GM21737 (cell line): ENCODE measurements at regions not wholly inside any gene's neighbourhood (a gene's known extent, or its start where the extent isn't known, plus 50 kb on each side); places are given as distances from the start of the nearest gene placed in this dataset.

Experiments
- ATAC-seq: cut with Tn5 transposase; IDR thresholded peaks from one replicate; pipeline ENCODE4 v1.9.1; 2021; ENCODE audit warnings: mild to moderate bottlenecking, moderate library complexity; ENCODE audit not compliant: unreplicated experiment

DNA sequence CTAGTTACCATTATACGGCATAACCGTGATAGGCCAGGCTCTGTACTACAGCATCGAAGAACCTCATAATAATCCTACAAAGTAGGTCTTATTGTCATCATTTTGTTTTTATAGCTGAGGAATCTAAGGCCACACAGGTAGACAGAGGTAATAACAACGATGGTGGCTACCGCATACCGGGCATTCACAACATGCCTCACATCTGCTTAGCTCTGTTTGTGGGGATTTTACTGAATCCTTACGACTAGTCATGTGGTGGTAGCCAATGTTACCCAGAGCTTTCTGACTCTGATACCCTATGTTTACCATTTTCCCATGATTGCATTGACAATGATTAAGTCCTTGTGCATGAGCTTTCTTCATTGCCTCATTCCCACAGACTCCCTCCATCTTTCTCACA lies 269.4 kb downstream of the TCF7L2 start:
- ATAC-seq, result no peak

DNA sequence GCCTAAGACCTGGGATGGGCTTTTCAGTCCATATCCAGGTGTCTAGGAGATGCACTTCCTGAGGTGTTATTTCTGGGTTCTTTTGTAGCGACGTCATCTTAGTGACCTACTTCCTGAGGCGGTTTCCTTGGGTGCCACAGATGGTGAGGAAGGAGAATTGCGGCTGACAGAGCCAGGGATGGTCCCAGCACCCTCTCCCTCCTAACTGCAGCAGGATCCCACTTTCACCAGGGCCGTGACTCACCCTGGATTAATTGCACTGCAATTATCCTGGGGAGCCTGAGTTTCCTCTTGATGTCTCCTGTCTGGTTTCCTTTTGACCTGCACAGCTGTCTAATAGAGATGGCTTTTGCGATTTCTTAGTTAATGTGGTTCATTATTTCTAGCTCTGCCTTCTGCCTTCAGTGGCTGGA lies 271.7 kb downstream of the TCF7L2 start:
- ATAC-seq, result no peak

DNA sequence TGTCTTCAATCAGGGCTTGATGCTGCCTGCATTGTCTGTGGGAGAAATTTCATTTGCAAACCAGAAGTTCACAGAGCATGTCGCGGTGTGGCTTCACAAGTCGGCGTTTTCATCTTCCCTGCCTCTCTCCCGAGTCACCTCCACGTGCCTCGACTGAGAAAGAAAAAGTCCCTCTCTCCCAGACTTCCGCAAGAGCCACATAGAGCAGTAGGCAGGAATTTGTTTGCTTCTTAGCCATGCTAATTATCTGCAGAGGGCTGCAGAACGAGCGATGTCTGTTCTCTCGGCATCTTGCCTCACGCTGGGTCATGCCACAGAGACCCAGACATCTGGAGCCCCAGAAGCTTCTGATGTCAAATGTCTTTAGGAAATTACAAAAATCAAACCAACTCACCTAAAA lies 272.2 kb downstream of the TCF7L2 start:
- ATAC-seq, result no peak

DNA sequence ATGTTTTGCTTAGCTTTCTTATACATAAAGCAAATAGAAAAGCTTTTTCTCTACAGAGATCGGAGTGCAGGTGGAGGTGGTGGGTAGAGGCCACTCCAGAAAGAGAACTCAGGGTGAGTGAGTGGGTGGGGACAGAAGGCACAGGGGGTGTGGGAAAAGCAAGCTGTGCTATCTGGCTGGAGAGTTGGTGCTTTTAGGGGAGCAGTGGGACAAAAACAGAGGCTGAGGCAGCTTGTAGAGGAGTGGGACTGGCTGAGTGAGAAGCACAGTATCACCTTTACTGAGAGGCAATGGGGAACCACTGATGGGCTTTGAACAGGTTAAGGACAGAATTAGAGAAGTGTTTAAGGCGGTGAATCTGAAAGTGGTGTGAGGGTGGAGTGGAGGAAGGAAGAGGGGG lies 275.3 kb downstream of the TCF7L2 start:
- ATAC-seq, result no peak

DNA sequence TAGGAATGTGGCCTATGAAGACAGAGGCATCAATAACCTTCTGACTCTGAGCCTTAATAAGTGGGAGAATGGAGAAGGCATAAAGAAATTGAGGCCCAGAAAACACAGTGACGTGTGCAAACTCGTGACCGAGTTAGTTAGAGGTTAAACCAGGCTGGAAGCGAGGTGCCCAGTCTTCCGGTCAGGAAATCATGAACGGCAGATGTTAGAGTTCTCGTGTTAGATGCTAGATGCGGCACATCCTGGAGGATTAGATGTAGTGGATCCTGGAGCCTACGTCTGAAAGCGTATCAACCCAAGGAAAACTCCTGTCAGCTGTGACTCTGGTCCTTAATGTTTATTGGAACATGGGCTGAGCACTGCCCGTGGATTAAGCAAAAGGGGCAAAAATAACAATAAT lies 275.9 kb downstream of the TCF7L2 start:
- no peak for ATAC-seq

DNA sequence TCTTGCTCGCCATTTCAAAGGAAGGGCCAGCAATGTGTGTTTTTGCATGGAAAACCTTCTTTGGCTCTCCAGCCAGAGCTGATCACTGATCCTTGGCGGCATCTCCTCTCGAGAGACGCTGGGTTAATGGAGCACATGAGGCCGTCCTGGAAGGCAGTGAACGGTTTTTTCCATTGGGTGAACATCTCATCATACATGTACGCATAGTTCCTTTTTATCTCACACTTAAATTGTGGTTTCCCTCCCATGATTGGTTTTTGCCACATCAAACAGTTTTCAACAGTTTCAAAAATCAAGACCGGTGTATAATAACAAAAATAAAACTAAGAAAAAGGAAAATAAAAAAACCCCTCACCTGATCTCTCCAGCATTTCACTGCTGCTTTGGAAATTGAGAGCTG lies 276.4 kb downstream of the TCF7L2 start:
- no peak for ATAC-seq

DNA sequence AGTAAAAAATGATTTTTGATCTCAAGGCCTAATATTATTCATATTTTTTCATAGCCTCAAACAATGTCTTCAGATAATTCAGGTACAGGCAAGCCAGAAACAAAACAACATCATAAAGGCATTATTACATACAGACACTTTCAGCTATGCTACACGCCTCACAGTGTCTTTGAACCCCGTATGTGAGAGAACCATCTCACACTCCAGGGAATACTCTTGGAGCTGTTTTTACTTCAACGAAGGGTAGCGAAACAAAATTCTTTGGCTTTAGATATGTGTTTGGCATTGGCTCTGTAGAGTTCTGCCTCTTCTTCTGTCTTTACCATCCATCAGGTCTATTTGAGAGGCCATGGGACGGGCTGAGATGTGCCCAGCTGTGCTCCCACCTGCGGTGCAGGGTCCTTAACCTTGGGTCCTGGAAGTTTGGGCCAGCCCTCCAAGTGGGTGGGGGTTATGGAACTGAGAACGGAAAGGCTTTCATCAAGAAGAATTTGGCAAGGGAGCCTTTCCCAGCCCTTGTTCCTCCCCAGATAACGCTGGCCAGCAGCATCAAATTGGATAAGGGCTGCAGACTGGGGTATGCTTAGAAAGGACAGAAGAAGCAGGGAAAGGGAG lies 276.9 kb downstream of the TCF7L2 start:
- no peak for ATAC-seq

DNA sequence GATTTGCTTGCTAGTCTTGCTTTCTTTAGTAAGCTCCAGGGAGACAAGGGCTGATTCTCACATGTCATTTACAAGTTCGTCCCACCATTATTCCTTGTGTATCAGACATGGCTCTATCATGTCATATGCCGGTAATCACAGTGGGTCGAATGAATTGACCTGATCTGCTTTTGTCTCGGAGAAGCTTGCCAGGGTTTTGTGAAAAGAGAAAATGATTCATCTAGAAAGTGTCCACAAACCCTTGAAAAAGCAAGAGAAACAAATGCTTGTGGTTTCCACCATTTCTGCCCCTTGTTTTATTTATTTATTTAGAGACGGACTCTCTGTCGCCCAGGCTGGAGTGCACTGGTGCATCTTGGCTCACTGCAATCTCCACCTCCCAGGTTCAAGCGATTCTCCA lies 278.5 kb downstream of the TCF7L2 start:
- no peak for ATAC-seq

DNA sequence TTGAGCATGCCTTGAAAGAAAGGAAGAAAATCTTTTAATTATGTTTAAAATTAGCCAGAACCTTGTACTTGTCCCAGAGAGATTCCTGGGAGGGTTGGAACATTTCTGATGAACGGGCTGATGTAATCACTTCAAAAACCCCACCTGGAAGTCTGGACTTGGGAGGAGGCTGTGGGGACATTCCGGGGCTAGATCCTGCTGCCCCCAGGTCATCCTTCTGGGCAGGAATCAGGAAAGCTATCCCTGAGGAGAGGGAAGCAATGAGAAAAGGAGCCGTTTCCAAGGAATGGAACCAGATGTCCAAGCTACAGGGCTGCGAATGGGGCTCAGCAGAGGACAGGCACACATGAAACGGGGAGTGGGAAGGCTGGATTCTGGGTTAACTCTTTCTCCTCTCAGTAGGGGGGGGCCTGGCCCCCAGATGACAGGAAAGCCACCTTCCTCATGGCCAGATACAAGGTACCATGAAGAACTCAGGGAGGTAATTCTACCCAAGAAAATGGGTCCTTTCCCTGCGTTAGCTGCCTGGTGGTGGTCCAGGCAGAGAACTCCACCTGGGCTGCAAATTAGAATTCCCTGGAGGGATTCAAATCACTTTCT lies 280.1 kb downstream of the TCF7L2 start:
- ATAC-seq, result no peak

DNA sequence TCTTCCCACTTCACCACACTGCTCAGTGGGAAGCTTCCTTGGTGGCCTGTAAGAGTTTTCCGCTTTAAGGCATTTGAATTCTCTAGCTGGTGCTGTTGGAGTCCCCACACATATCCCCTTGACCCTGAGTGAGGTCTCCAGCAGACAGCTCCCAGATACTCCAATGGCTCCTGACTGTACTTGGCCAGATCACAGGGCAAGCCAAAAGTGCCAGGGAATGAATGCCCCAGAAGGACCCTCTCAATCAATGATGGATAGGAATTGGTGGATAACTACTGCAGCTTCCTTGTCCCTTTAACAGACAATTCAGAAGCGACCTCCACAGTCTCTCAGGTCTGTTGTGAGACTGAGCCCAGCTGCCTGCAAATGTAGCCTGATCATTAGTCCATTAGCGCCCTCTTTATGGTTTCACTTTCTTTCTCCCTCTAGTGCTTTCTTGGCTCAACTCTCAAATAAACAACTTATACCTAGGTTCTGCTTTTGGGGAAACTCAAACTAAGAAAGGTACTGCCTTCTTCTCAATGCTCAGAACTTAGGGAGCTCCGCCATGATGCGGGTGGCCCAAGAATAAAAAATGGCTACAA lies 283.0 kb downstream of the TCF7L2 start:
- ATAC-seq, result no peak

DNA sequence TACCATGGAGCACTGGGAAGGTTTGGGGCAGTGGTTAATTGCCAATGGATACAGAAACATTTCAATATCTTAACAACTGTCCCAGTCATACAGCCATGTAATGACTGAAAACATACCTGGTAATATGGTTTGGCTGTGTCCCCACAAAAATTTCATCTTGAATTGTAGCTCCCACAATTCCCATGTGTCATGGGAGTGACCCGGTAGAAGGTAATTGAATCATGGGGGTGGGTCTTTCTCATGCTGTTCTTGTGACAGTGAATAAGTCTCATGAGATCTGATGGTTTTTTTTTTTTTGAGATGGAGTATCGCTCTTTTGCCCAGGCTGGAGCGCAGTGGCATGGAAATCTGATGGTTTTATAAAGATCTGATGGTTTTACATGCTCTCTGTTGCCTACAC lies 284.4 kb downstream of the TCF7L2 start:
- no peak for ATAC-seq

DNA sequence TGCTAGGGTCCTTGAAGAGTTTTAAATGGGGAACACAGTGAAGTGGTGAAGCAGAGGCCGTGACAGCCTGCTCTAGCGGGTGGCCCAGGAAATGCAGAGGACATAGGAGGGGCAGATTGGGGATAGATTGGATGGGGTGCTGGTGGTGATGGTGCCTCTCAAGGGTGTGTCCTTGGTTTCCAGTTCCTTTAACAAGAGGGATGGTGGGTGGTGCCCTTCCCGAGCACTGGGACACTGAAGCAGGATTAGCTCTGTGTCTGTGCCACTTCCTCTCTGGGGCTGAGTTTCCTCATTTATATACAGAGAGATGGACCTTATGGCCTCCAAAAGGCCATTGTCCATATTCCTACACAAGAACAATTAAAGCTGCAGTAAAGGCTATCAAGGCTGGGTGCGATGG lies 285.5 kb downstream of the TCF7L2 start:
- no peak for ATAC-seq

DNA sequence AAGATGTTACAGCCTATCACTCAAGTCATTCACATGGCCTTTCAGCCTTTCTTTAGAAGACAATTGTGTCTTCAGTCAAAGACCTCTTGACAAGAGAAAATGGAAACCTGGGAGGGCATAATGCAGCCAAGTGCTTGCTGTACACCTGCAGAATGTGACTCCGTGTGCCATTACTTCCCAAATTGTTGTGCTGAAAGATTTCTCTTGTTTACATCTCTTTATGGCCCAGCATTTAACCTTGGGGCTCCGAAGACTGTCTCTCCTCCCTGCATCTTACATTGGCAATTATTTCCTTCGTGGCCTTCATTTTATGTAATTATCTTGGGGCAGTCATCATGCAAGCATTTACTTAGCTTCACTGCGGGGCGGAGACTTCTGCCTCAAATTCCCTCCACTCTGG lies 287.0 kb downstream of the TCF7L2 start:
- ATAC-seq, result no peak

DNA sequence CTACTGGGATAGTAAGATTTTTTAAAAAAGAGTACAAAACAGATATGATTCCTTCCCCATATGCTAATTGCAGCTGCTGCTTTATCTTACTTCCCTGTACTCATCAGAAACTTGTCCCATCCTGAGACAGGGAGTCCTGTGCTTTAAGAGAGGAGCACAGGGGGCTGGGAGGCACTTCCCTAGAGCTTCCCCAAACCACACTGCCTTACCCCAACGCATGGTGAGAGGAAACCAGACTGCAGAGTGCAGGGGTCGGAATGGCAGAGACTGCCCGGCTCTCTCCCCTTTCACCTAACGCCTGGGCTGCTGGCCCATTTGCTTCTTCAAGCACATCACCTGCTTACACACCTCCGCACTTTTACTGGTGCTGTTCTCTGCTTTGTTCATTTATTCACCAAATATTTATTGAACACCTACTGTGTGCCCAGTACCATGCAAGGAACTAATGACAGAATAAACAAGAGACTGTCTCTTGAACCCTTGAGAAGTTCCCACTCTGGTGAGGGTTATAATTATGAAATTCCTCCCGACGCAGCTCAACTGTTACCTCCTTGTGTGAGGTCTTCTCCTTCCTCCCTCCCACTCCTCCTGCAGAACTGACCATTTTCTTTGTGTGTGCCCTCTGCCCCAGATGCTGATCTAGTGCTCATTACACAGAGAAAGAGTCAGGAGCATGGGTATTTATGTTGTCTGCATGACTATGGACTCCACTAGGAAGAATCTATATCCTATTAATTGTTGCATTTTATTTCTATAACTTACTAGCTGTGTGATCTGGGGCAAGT lies 289.7 kb downstream of the TCF7L2 start:
- ATAC-seq, result no peak

DNA sequence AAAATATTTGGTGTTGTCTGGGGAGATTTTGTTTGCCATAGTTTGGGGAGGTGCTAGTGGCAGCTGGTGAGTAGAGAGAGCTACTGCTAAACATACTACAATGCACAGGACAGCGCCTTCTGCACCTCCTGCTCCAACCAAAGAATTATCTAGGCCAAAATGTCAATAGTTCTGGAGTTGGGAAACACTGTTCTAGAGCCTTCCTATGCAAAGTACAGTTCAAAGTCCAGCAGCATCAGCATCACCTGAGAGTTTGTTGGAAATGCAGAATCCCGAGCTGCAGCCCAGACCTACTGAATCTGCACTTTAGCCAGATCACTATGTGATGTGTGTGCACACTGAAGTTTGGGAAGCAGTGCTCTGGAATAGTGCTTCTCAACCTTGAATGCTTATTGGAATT lies 290.7 kb downstream of the TCF7L2 start:
- ATAC-seq, result no peak

DNA sequence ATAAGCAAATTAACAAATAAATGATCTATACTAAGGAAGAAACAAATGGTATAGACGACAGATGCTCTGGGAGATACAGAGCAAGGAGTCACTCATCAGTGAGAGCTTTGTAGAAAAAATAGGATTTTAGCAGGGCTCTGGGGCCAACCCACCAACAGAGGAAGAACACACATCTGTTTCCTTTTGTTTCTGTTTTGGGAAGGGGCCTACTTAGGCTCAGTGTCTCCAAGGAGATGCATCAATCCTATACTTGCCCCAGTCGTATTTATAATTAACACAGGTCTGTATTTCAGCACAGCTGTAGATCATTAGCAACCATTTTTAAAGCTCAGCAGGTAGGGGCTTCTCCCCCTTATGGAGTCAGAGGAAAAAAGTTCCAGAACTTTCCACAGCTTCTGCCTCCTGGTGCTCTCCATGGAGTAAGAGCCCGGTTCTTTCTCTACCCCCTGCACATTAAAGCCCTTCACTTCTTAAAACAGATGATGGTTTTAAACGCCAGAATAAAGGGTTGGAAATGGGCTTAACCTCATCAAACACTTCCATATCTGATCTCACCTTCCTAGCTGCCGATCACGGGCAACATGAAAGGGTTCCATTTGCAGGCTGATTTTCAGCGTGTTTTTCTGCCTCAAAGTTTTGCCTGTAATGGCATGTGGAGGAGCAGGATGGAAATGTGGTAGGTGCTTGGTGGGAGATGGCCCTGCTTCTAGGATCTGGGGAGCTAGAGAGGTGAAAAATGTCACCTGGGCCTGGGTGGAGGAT lies 291.7 kb downstream of the TCF7L2 start:
- no peak for ATAC-seq

DNA sequence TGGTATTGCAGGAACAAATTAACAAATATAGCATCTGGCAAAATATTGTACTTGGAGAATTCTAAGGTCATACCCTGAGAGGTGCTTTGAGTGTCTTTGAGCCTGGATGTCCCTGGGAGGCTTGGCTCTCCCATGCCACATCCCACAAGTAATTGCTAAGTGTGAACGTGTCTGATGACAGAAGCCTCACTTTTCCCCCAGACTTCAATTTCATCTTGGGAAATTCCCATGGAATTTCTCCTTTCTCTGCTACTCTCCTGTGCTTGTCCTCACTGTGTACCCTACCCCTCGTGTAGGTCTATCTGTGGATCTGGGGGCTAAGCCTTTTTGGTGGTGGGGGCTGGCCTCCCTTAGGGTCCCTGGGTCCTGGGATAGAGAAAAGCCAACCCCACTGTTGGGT lies 293.3 kb downstream of the TCF7L2 start:
- no peak for ATAC-seq

DNA sequence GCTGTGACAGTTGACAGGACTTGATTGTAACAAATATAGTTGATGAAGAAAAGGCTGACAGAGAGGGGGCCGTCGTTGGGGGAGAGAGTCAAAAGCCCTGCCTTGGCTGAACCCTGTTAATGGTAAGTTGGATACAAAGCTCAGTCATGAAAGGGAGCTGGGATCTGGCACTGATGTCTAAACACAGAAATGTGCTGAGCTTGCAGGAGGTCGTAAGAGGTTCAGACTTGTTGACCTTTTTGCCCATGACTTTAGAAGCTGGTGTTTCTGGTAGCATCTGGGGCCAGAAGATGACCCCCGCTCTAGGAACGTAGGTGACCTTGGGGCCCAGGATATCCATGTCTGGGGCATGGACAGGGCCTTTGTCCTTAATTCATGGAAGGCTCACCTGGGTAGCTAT lies 294.7 kb downstream of the TCF7L2 start:
- no peak for ATAC-seq

DNA sequence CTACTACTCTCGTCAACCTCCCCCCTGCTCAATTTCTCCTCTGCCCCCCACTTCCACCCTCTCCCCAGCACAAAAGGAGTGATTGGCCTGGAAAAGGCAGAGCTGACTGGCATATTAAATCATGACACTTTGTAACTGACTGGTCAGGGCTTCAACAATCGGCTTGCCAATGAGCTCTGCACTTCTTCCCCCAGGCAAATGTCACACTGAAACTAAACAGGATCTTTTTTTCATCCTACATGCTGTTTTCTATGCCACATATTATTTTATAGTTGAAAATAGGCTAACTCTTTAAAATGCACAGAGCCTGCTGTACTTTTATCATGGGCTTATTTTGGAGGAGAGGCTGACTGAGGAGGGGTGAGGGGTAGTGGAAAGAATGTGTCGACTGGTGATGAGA lies 295.2 kb downstream of the TCF7L2 start:
- ATAC-seq, result no peak

DNA sequence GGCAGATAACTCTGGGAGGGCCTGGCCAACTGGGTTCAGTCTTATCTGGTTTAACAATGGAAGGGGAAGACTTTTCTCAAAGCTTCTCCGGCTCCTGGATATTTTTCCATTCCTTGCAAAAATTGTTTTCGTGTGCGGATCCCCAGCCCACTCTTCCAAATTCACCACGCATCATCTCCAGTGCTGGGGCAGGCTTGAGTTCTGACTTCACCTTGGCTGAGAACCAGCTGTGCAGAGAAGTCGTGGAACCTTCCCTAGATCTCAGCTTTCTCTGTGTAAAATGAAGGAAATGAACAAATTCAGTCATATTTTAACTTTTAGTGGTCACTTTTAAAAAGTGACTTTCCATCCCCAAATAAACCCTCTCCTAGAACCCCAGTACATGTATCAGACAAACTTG lies 297.0 kb downstream of the TCF7L2 start:
- ATAC-seq, result no peak
